Ovary (tissue), 3 donors: ENCODE measurements at regions not wholly inside any gene's neighbourhood (a gene's known extent, or its start where the extent isn't known, plus 50 kb on each side); places are given as distances from the start of the nearest gene placed in this dataset.

Source experiments
- EP300 ChIP-seq: sonication (generic); formaldehyde crosslinking; IDR thresholded peaks from one replicate; pipeline ENCODE4 v1.6.1; 2017; ENCODE audit warnings: antibody characterized with exemption
- POLR2A ChIP-seq: fragments of 450-650 bp; IDR thresholded peaks from one replicate; pipeline ENCODE4 v1.6.1; 2017; ENCODE audit warnings: antibody characterized with exemption, mild to moderate bottlenecking, moderate library complexity
- TF ChIP-seq, protein P1 (sequence below), 3 donors: fragments of 450-650 bp in 2 of 3; fragments of 200-600 bp in 1 of 3; IDR thresholded peaks; one replicate each; pipeline versions ENCODE4 v1.5.1 to v1.8.0; 2016 to 2022; ENCODE audit warnings: antibody characterized with exemption in 3 of 3, mild to moderate bottlenecking in 1 of 3
- donor health status: DM: no; HTN: no; CAD: no.

DNA sequence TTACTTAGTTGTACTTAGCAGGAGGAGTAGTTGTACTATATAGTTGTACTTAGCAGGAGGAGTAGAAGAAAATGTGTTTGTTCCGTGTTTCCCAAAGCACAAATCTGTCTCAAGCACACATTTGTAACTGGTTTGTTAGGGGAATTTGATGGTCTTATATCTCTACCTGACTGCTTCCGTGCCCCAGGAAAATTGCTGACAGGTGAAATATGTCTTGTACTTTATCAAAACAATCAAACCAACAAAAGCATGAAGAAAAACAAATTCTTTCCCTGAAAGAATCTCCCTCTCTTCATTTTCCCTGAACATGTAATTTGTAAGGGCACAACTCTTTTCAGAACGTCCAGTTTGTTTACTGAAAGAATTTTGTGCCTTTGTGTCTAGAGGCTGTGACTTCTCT is 106.6 kb upstream of the RGS17 start:
- TF ChIP-seq, protein P1, sequence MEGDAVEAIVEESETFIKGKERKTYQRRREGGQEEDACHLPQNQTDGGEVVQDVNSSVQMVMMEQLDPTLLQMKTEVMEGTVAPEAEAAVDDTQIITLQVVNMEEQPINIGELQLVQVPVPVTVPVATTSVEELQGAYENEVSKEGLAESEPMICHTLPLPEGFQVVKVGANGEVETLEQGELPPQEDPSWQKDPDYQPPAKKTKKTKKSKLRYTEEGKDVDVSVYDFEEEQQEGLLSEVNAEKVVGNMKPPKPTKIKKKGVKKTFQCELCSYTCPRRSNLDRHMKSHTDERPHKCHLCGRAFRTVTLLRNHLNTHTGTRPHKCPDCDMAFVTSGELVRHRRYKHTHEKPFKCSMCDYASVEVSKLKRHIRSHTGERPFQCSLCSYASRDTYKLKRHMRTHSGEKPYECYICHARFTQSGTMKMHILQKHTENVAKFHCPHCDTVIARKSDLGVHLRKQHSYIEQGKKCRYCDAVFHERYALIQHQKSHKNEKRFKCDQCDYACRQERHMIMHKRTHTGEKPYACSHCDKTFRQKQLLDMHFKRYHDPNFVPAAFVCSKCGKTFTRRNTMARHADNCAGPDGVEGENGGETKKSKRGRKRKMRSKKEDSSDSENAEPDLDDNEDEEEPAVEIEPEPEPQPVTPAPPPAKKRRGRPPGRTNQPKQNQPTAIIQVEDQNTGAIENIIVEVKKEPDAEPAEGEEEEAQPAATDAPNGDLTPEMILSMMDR (IDR thresholded peaks at IDR 0.05), result no peak
- TF ChIP-seq POLR2A, result no peak
- no peak for TF ChIP-seq EP300
